Peyer's patch (tissue), 4 donors: ENCODE measurements at regions not wholly inside any gene's neighbourhood (a gene's known extent, or its start where the extent isn't known, plus 50 kb on each side); places are given as distances from the start of the nearest gene placed in this dataset.

Experiments used
- CTCF ChIP-seq, 6 experiments: fragments of 450-650 bp in 4 of 6; fragments of 200-600 bp in 2 of 6; sonication (generic) in 1 of 6; IDR thresholded peaks; one replicate each; pipeline ENCODE4 v1.5.1; 2017 to 2019; ENCODE audit warnings: antibody characterized with exemption in 6 of 6, mild to moderate bottlenecking in 3 of 6, moderate library complexity in 1 of 6
- POLR2A ChIP-seq, 2 donors: fragments of 450-650 bp; IDR thresholded peaks; one replicate each; pipeline ENCODE4 v1.5.1; 2017; ENCODE audit warnings: antibody characterized with exemption in 2 of 2, mild to moderate bottlenecking in 2 of 2, moderate library complexity in 2 of 2

GRCh38 chr1:222973561-222973960 lies 158.7 kb downstream of the DISP1 start:
- TF ChIP-seq CTCF (IDR thresholded peaks at IDR 0.05) = no peak
- no peak for TF ChIP-seq POLR2A (IDR thresholded peaks at IDR 0.05)
